ENCODE measurements at regions not wholly inside any gene's neighbourhood (a gene's known extent, or its start where the extent isn't known, plus 50 kb on each side); places are given as distances from the start of the nearest gene placed in this dataset.

GRCh38 chr4:142983589-142983988 lies 137.5 kb upstream of the INPP4B start:
- TF ChIP-seq EP300 (IDR thresholded peaks at IDR 0.05) (no peak), POLR2AphosphoS5 (IDR thresholded peaks at IDR 0.05) (no peak), CTCF (IDR thresholded peaks at IDR 0.05) (no peak)
- Histone ChIP-seq H3K9me3 (no peaks in the 10 kb centered on the region), H3K27ac (replicated peaks in 1 of 4) (no peak overlapping the region), H3K36me3 (no peaks in the 10 kb centered on the region), H3K4me3 (no peak overlapping the region), H3K4me1 (no peaks in the 10 kb centered on the region), H3K27me3 (no peaks in the 10 kb centered on the region)
- WGBS = 67% methylated on average over 2 of the region's 2 CpGs
- no peak for DNase-seq (ENCODE audit: extremely low spot score)
- intact Hi-C loops (cut with DNase I) = no loop called here

GRCh38 chr4:142984871-142985585 lies 138.9 kb upstream of the INPP4B start:
- TF ChIP-seq POLR2AphosphoS5 (IDR thresholded peaks at IDR 0.05) (no peak), CTCF (IDR thresholded peaks at IDR 0.05) (peak; percentile 27 to 42 (median 30))

GRCh38 chr4:143016171-143016570 lies 168.5 kb upstream of the USP38 start:
- TF ChIP-seq CTCF (IDR thresholded peaks at IDR 0.05) (no peak), EP300 (IDR thresholded peaks at IDR 0.05) (no peak), POLR2A (IDR thresholded peaks at IDR 0.05; ENCODE audit: low read depth) (no peak)
- no peaks in the 10 kb centered on the region for H3K27me3 ChIP-seq
- DNase-seq (ENCODE audit: extremely low spot score) = no peak
- H3K27ac ChIP-seq (replicated peaks in 1 of 4) = no peak overlapping the region
- H3K36me3 ChIP-seq = no peaks in the 10 kb centered on the region
- H3K4me1 ChIP-seq = peaks cover 0 to 6% (median 3%) of the 10 kb centered on the region in 4 donors
- 65% methylated on average over 5 of the region's 5 CpGs for WGBS
- H3K9me3 ChIP-seq = peaks cover 0 to 9% (median 2%) of the 10 kb centered on the region in 4 donors
- no peak overlapping the region for H3K4me3 ChIP-seq
- intact Hi-C loops (cut with DNase I) = no loop called here

More at GRCh38 chr4:142984871-142985585, 138.9 kb upstream of the INPP4B start:
- Histone ChIP-seq H3K9me3 (no peaks in the 10 kb centered on the region), H3K27me3 (no peaks in the 10 kb centered on the region), H3K4me1 (no peaks in the 10 kb centered on the region), H3K4me3 (no peak overlapping the region), H3K36me3 (no peaks in the 10 kb centered on the region), H3K27ac (replicated peaks in 1 of 4) (no peak overlapping the region)
- WGBS = 58% methylated on average over 3 of the region's 3 CpGs
- intact Hi-C loops (cut with DNase I) = no loop called here
- no peak for DNase-seq (ENCODE audit: extremely low spot score)

GRCh38 chr4:143017210-143017609 lies 167.5 kb upstream of the USP38 start:
- 60% methylated on average over 3 of the region's 3 CpGs for WGBS
- H3K9me3 ChIP-seq = peaks cover 0 to 9% (median 0%) of the 10 kb centered on the region in 4 donors
- intact Hi-C loops (cut with DNase I) = no loop called here
- no peaks in the 10 kb centered on the region for H3K27me3 ChIP-seq
- no peak for TF ChIP-seq POLR2AphosphoS5 (IDR thresholded peaks at IDR 0.05)
- no peak for TF ChIP-seq POLR2A (IDR thresholded peaks at IDR 0.05; ENCODE audit: low read depth)
- no peak for TF ChIP-seq EP300 (IDR thresholded peaks at IDR 0.05)
- no peak for TF ChIP-seq CTCF (IDR thresholded peaks at IDR 0.05)
- H3K36me3 ChIP-seq = no peaks in the 10 kb centered on the region
- H3K27ac ChIP-seq (replicated peaks in 1 of 4) = no peak overlapping the region
- H3K4me3 ChIP-seq = no peak overlapping the region
- H3K4me1 ChIP-seq = peaks cover 0 to 6% (median 3%) of the 10 kb centered on the region in 4 donors
- no peak for DNase-seq (ENCODE audit: extremely low spot score)

GRCh38 chr4:143019351-143019750 lies 165.4 kb upstream of the USP38 start:
- DNase-seq (ENCODE audit: extremely low spot score) = no peak
- Histone ChIP-seq H3K27ac (replicated peaks in 1 of 4) (no peak overlapping the region), H3K4me3 (no peak overlapping the region), H3K4me1 (peaks cover 0 to 6% (median 3%) of the 10 kb centered on the region in 4 donors), H3K27me3 (no peaks in the 10 kb centered on the region), H3K9me3 (peaks cover 0 to 9% (median 0%) of the 10 kb centered on the region in 4 donors), H3K36me3 (no peaks in the 10 kb centered on the region)
- WGBS = 87% methylated on average over 3 of the region's 4 CpGs
- intact Hi-C loops (cut with DNase I) = no loop called here
- TF ChIP-seq POLR2AphosphoS5 (IDR thresholded peaks at IDR 0.05) (no peak), CTCF (IDR thresholded peaks at IDR 0.05) (no peak), EP300 (IDR thresholded peaks at IDR 0.05) (no peak), POLR2A (IDR thresholded peaks at IDR 0.05; ENCODE audit: low read depth) (no peak)
